PC-9 (cell line): ENCODE measurements at regions not wholly inside any gene's neighbourhood (a gene's known extent, or its start where the extent isn't known, plus 50 kb on each side); places are given as distances from the start of the nearest gene placed in this dataset.

Source experiments
- BruUV-seq: library from RNA; stranded (reverse); fragments of 400-500 nt; replicated peaks from 2 replicates; lab custom pipeline; 2021; lab: Mats Ljungman, UMichigan
- CTCF ChIA-PET: fragments of 300-600 bp; sonication (Branson Sonifier 250); formaldehyde crosslinking; loops from one replicate; lab custom pipeline; 2022; ENCODE audit warnings: antibody characterized with exemption; lab: Charles Lee
- POLR2A ChIA-PET: fragments of 300-600 bp; sonication (Branson Sonifier 250); formaldehyde crosslinking; loops from one replicate; lab custom pipeline; 2022; ENCODE audit warnings: antibody characterized with exemption; ENCODE audit not compliant: unreplicated experiment; lab: Charles Lee
- DNase-seq, 2 experiments: peaks; one replicate each; pipeline versions ENCODE4 v3.0.0 to v3.0.0-alpha.2; 2015 to 2022; ENCODE audit warnings: mixed read lengths in 1 of 2
- H2AFZ ChIP-seq: fragments of 200-600 bp; sonication (generic); 2 replicates; pipeline ENCODE4 v1.8.1; 2017; ENCODE audit warnings: antibody characterized with exemption
- H3F3A ChIP-seq: fragments of 200-600 bp; sonication (generic); 2 replicates; pipeline ENCODE4 v1.8.1; 2017; ENCODE audit warnings: antibody characterized with exemption, mild to moderate bottlenecking, low read depth; ENCODE audit not compliant: insufficient read depth
- H3K27ac ChIP-seq: fragments of 200-600 bp; sonication (generic); 2 replicates; pipeline ENCODE4 v1.6.1; 2016; ENCODE audit warnings: mixed run types
- H3K27me3 ChIP-seq: fragments of 200-600 bp; sonication (generic); 2 replicates; pipeline ENCODE4 v1.6.1; 2016; ENCODE audit warnings: low read depth, mixed run types; ENCODE audit not compliant: insufficient read depth
- H3K36me3 ChIP-seq: fragments of 200-600 bp; sonication (generic); 2 replicates; pipeline ENCODE4 v1.6.1; 2016; ENCODE audit warnings: low read depth, mixed run types
- H3K4me1 ChIP-seq: fragments of 200-600 bp; sonication (generic); replicated peaks from 2 replicates; pipeline ENCODE4 v1.6.1; 2016; ENCODE audit warnings: mixed run types; ENCODE audit not compliant: insufficient read depth
- H3K4me2 ChIP-seq: fragments of 200-600 bp; sonication (generic); 2 replicates; pipeline ENCODE4 v1.6.1; 2017; ENCODE audit warnings: mixed run types
- H3K4me3 ChIP-seq: fragments of 200-600 bp; sonication (generic); 2 replicates; pipeline ENCODE4 v1.6.1; 2016; ENCODE audit warnings: mixed run types
- H3K79me2 ChIP-seq: fragments of 200-600 bp; sonication (generic); 2 replicates; pipeline ENCODE4 v1.6.1; 2017; ENCODE audit warnings: low read depth, mixed run types
- H3K9me2 ChIP-seq: fragments of 200-600 bp; sonication (generic); 2 replicates; pipeline ENCODE4 v1.8.1; 2017; ENCODE audit warnings: mild to moderate bottlenecking; ENCODE audit not compliant: insufficient read depth
- H3K9me3 ChIP-seq: fragments of 200-600 bp; sonication (generic); 2 replicates; pipeline ENCODE4 v1.8.1; 2016; ENCODE audit warnings: low read depth; ENCODE audit not compliant: insufficient read depth
- H4K20me1 ChIP-seq: fragments of 200-600 bp; sonication (generic); 2 replicates; pipeline ENCODE4 v1.8.1; 2017; ENCODE audit not compliant: insufficient read depth
- EZH2 ChIP-seq: fragments of 200-600 bp; sonication (generic); IDR thresholded peaks from 2 replicates; pipeline ENCODE4 v1.8.0; 2017; ENCODE audit warnings: antibody characterized with exemption, low read depth
- intact Hi-C: fragments of 100-400 bp; cut with micrococcal nuclease; formaldehyde crosslinking; loops from one replicate; pipeline ENCODE4 v1.10.0; 2022; ENCODE audit not compliant: unreplicated experiment
- TF ChIP-seq, protein P1 (sequence below): fragments of 200-600 bp; sonication (generic); conservative IDR thresholded peaks from 2 replicates; pipeline ENCODE4 v1.6.1; 2017; ENCODE audit warnings: mixed run types, antibody characterized with exemption, mild to moderate bottlenecking, moderate library complexity

DNA sequence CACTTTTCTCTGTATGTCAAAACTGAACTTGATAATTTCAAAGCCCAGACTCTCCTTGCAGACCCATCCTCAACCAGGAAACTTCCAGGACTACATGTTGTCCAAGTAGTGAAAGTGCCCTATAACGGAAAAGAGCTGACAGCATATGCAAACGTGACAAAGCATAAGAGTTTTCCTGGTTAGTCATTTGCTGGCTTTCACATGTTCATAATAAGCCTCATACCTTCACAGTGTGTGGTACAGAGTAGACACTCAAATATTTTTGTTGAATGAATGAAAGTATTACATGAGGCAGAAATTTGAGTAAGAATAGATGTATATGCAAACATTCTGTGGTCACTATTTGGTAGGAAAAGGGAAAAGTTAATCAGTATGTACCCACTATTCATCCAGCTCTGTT is 473.3 kb downstream of the MRPL39 start:
- BruUV-seq: no TSS peak
- DNase-seq: no peak
- no peaks in the 10 kb centered on the region for H3K79me2 ChIP-seq
- no peak overlapping the region for H3K4me2 ChIP-seq
- no peak overlapping the region for H3K27ac ChIP-seq
- H3F3A ChIP-seq: no peaks in the 10 kb centered on the region
- no peaks in the 10 kb centered on the region for H3K4me1 ChIP-seq
- no peaks in the 10 kb centered on the region for H3K27me3 ChIP-seq
- no peaks in the 10 kb centered on the region for H4K20me1 ChIP-seq
- no peak overlapping the region for H2AFZ ChIP-seq
- no peaks in the 10 kb centered on the region for H3K9me2 ChIP-seq
- no peak overlapping the region for H3K4me3 ChIP-seq
- H3K9me3 ChIP-seq: no peaks in the 10 kb centered on the region
- no peak for TF ChIP-seq EZH2
- TF ChIP-seq, protein P1, sequence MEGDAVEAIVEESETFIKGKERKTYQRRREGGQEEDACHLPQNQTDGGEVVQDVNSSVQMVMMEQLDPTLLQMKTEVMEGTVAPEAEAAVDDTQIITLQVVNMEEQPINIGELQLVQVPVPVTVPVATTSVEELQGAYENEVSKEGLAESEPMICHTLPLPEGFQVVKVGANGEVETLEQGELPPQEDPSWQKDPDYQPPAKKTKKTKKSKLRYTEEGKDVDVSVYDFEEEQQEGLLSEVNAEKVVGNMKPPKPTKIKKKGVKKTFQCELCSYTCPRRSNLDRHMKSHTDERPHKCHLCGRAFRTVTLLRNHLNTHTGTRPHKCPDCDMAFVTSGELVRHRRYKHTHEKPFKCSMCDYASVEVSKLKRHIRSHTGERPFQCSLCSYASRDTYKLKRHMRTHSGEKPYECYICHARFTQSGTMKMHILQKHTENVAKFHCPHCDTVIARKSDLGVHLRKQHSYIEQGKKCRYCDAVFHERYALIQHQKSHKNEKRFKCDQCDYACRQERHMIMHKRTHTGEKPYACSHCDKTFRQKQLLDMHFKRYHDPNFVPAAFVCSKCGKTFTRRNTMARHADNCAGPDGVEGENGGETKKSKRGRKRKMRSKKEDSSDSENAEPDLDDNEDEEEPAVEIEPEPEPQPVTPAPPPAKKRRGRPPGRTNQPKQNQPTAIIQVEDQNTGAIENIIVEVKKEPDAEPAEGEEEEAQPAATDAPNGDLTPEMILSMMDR: no peak
- POLR2A ChIA-PET: no interaction called here
- no peaks in the 10 kb centered on the region for H3K36me3 ChIP-seq
- intact Hi-C loops: no loop called here
- CTCF ChIA-PET: no interaction called here

DNA sequence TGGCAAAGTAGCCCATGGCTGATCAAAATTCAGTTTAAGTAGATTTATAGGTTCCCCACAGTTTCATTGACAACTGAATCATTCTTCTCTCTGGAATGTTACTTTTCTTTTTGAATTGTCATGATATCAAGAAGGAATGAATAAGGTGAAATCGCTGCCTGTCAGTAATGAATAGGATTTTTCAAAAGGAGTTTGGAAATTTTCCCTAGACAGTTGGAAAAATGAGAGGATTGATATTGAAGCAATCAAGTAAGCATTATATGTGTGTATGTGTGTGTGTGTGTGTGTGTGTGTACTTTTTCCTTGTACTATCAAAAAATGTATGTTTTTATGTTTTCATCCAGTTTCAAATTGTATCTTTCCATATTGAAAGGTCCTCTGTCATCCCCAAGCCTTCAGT is 479.5 kb downstream of the MRPL39 start:
- Histone ChIP-seq H3K27ac (no peak overlapping the region), H4K20me1 (no peaks in the 10 kb centered on the region), H3K9me2 (no peaks in the 10 kb centered on the region), H3K9me3 (no peaks in the 10 kb centered on the region), H3F3A (no peaks in the 10 kb centered on the region), H3K27me3 (no peaks in the 10 kb centered on the region), H3K4me3 (no peak overlapping the region), H2AFZ (no peak overlapping the region), H3K79me2 (no peaks in the 10 kb centered on the region), H3K36me3 (no peaks in the 10 kb centered on the region), H3K4me2 (no peak overlapping the region), H3K4me1 (no peaks in the 10 kb centered on the region)
- ChIA-PET POLR2A (no interaction called here), CTCF (no interaction called here)
- TF ChIP-seq EZH2: no peak
- TF ChIP-seq, protein P1: no peak
- BruUV-seq: no TSS peak
- intact Hi-C loops: no loop called here
- no peak for DNase-seq

DNA sequence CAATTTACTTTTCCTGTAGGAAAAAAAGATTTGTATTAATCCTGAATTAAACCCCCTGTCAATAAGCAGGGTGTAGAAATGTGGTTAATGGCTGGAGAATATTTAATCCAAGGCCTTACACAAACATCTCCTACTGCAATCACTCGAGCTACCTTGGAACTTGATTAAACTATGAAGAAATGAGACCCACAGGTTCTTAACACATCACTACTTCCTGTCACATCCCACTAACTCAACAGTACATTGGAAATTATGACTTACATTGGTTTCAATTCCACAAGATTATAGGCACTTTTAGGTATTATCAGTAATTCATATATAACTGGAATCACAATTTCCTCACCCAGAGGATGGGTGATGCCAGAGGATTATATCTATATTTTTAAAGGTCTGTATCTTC is 480.3 kb downstream of the MRPL39 start:
- no peaks in the 10 kb centered on the region for H3K9me3 ChIP-seq
- H3K79me2 ChIP-seq: no peaks in the 10 kb centered on the region
- TF ChIP-seq EZH2: no peak
- DNase-seq: no peak
- no peaks in the 10 kb centered on the region for H3K36me3 ChIP-seq
- intact Hi-C loops: no loop called here
- POLR2A ChIA-PET: no interaction called here
- no peaks in the 10 kb centered on the region for H3K27me3 ChIP-seq
- H3K9me2 ChIP-seq: no peaks in the 10 kb centered on the region
- CTCF ChIA-PET: no interaction called here
- H3K4me1 ChIP-seq: no peaks in the 10 kb centered on the region
- no TSS peak for BruUV-seq
- H3K4me2 ChIP-seq: no peak overlapping the region
- no peaks in the 10 kb centered on the region for H4K20me1 ChIP-seq
- H2AFZ ChIP-seq: no peak overlapping the region
- no peak overlapping the region for H3K27ac ChIP-seq
- H3F3A ChIP-seq: no peaks in the 10 kb centered on the region
- no peak overlapping the region for H3K4me3 ChIP-seq

DNA sequence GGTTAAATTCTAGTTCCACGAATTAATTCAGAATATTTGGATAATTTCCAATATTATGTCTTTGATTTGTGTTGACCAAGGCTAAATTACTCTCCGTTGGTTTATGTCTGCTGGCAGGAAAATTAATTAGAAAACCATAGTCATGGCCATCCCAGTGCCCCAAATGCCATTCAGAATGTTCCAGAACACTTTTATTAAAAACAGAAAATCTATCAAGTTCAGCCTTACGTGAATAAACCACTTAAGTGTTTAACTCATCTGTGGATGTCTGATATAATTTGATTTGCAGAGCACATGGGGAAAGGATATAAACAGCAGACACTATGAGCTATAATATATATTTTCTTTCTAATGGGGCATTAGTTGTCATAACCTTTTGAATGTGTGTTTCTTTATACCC is 480.7 kb downstream of the MRPL39 start:
- intact Hi-C loops: no loop called here
- no peak for TF ChIP-seq EZH2
- TF ChIP-seq, protein P1: no peak
- Histone ChIP-seq H3K79me2 (no peaks in the 10 kb centered on the region), H3K36me3 (no peaks in the 10 kb centered on the region), H3K9me3 (no peaks in the 10 kb centered on the region), H3K4me3 (no peak overlapping the region), H3K9me2 (no peaks in the 10 kb centered on the region), H3K4me2 (no peak overlapping the region), H3F3A (no peaks in the 10 kb centered on the region), H3K27me3 (no peaks in the 10 kb centered on the region), H2AFZ (no peak overlapping the region), H3K27ac (no peak overlapping the region), H3K4me1 (no peaks in the 10 kb centered on the region), H4K20me1 (no peaks in the 10 kb centered on the region)
- BruUV-seq: no TSS peak
- ChIA-PET CTCF (no interaction called here), POLR2A (no interaction called here)
- DNase-seq: no peak
